GM21825 (cell line): ENCODE measurements at regions not wholly inside any gene's neighbourhood (a gene's known extent, or its start where the extent isn't known, plus 50 kb on each side); places are given as distances from the start of the nearest gene placed in this dataset.
"Not testable (repeated sequence)": the region's sequence is repeated elsewhere in the genome, so short reads cannot be mapped to it uniquely, and the experiment has no call there.

ENCODE experiments used
- ATAC-seq: cut with Tn5 transposase; IDR thresholded peaks from one replicate; pipeline ENCODE4 v1.9.1; 2021; ENCODE audit warnings: mild to moderate bottlenecking, moderate library complexity; ENCODE audit not compliant: unreplicated experiment

DNA sequence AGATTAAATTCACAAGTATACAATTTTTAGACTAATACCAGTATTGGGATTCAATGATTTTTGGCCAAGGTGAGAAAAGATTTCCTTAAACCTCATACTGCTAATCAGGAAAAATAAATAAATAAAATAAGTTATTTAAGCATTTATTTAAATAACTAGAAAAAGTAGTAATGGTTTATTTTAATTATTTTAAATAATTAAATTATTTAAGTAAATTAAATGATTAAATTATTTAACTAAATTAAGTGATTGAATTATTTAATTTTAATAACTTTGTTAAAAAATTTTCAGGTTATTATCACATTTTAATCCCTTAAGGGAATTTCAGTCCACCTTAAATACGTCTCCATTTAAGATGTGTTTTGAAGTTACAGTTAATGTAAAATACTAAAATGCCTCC, 1831.5 kb upstream of the MIR17HG start:
- no peak for ATAC-seq

DNA sequence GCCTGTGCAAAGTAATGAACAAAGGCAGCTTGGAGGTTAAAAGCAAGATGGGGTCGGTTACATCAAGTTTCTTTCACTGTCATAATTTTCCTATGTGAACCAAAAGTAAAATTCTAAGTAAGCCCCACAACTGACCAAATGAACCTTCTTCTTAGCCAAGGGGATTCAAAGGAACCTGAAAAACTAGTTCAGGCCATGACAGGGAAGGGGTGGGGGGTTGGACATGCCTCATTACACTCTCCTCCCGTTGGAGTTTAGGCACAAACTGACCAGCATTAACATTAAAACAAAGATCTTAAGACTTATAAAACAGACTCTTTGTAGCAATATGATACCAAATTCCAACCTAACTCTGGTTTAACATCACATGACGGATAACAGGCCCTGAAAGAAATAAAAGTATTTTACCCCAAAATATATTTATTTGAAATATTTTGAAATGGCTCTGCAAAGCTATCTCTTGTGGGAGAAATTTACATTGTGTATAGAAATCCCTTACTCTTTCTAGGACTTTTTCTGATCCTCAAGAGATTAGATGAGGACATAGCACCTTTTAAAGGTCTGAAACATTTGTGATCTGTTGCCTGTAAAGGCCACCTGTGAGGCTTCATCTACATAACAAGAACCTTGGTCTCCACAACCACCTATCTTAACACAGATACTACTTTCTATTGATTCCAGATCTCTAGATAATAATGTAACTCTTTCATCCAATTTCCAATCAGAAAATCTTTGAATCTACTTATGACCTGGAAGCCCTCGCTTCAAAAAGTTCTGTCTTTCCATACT, 1829.0 kb upstream of the MIR17HG start:
- ATAC-seq: no peak

DNA sequence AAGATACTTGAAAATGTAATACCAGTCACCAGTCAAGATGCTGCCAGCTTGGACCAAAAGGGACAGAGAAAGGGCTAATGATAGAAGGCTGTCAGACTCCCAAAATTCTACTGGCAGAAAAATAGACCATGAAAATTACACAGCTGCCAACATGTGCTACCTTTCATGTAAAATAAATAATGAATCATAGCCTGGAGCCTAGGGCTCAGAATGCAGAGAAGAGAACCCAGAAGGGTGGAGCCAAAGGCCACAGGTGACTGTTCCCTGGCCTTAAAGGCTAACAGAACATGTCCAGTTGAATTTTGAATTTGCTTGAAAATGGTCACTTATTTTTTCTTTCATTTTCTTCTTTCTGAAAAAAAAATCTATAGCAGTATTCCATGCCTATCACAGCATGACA, 1827.0 kb upstream of the MIR17HG start:
- ATAC-seq: no peak

DNA sequence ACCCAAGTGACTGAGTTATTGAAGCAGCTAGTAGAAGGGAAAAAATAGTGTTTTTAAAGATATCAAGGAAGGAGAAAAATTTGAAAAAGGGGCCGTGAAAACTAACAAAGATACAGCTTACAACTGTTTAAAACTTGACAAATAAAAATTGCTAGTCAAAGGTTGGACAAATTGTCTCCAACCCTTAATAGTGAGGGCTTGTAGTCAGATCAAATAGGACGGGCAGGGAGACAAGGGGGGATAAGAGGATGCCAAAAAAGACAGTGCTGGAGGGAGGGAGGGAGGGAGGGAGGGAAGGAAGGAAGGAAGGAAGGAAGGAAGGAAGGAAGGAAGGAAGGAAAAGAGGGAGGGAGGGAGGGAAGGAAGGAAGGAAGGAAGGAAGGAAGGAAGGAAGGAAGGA, 1825.8 kb upstream of the MIR17HG start:
- not testable (repeated sequence) for ATAC-seq

DNA sequence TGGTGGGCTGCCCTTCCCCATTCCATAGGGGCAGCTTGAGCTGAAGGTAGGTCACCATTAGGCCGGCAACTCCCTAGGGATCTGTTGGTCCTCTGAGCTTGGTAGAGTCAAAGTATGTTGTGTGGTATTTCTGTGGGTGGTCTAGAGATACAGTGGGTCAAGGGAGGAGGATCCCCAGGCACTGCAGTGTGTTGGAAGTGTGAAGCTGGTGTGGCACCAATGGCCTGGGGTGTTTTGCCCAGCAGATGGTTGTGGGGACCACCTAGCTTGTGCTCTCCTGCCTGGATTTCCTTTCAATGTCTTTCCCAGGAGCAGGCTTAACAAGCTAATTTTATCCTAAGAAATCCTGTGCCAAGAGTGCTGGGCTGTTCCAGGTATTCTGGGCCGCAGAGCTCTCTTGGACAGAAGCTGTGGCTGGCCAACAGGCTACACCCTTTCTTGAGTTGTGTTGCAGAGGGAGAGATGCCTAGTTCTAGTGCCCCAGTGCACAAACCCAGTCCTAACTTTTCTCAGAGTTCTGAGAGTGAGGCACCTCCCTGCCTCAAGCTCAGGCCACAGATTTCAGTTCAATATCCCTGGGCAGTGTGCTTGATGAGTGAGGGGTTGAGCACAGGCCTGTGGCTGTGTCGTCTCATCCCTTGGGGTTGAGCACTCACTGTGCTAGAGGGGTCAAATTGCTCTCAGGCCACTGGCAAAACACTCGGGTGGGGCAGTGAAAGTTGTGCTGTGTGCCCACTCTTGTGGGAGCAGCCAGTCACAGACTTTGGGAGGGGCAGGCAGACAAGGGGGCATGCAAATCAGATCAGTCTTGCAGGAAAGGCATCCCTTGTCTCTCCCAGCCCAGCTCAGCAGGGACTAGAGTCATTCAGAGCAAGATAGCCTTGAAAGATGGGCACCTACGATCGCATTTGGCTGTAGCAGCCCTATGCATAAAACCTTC, 1806.1 kb upstream of the MIR17HG start:
- no peak for ATAC-seq

DNA sequence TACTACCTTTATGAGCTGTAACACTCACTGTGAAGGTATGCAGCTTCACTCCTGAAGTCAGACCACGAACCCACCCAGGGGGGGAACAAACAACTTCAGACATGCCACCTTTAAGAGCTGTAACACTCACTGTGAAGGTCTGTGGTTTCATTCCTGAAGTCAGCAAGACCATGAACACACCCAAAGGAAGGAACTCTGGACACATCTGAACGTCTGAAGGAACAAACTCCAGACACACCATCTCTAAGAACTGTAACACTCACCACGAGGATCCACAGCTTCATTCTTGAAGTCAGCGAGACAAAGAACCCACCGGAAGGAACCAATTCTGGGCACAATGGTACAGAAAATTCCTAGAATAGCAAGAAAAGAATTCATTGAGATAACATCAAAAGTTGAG, 1796.5 kb upstream of the MIR17HG start:
- no peak for ATAC-seq

DNA sequence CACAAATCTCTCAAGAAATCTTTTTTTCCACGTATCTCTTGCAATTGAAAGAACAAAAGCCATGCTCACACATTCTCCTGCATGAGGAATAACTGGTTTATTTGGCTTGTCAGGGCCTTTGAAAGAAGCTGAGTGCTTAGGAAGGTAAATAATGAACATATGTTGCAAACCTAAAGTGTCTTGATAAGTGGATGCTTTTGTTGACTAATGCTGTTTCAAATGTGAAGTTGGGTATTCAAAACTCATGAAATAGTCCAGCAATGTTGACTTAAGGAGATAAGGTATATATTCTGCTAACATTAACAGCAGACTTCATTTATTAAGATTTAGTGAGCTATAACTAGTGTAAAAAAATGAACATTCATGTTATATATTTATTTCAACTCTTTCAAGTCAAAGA, 1792.7 kb upstream of the MIR17HG start:
- ATAC-seq: no peak

DNA sequence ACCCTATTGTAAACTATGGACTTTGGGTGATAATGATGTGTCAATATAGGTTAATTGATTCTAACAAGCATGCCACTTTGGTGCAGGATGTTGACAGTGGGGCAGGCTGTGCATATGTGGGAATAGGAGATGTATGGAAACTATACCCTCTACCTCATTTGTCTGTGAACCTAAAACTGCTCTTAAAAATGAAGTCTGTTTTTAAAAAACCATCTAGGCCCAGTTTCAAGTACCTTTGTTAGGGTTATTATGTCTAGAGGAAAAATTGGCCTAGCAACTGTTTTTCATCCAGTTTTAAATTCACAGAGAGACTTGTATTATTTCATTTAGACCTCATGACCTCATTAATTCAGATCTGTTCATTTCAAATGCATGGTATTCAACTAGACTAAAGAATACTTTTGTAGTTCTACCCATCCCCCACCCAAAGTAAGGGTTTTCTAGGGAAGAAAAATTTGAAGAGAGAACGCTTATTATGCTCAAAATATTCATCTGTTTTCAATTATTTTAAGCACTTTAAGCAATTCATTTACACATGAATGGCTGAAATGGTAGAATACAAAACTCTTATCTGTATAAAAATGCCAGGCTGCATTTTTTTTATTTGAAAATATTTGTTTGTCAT, 1781.9 kb upstream of the MIR17HG start:
- no peak for ATAC-seq

DNA sequence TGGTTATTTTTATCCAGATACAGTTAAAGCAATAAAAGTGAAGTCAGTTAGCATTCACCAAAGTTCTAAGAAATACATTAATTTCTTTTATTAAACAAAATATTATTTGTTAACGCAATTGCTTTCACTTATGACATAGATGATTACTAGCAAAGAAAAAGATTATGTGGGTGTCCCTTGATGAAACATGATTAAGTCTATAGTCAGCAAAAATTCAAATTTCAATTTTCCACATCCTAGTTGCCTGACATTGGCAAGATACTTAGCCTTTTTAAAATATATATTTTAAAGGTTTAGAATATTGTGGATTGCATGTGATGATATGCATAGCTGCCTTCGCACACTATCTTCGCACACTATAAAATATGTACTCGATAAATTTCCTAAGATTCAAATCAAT, 1780.5 kb upstream of the MIR17HG start:
- no peak for ATAC-seq

DNA sequence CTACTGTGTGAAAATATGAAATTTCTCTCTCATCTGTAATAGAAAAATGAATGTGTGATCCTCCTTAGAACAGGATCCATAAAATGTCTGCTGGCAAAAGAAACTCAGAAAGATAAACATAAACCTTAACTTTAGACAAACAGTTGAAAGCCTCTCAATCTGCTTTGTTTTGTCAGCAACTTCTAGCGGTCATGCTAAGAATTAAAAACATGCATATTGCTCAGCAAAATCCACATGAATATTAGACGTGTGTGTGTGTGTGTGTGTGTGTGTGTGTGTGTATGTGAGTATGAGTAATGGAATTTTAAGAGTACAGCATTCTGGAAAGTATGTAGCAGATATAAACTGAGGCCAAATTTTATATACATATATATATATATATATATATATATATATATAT, 1779.2 kb upstream of the MIR17HG start:
- ATAC-seq: no peak

DNA sequence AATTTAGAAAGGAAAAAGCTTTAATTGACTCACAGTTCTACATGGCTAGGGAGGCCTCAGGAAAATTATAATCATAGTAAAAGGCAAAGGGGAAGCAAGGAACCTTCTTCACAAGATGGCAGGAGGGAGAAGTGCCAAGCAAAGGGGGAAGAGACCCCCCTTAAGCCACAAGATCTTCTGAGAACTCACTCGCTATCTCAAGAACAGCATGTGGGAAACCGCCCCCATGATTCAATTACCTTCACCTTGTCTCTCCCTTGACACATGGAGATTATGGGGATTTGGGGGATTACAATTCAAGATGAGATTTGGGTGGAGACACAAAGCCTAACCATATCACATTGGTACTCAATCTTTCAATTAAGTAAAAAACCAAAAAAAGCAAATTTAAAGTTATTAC, 1778.7 kb upstream of the MIR17HG start:
- ATAC-seq: no peak

DNA sequence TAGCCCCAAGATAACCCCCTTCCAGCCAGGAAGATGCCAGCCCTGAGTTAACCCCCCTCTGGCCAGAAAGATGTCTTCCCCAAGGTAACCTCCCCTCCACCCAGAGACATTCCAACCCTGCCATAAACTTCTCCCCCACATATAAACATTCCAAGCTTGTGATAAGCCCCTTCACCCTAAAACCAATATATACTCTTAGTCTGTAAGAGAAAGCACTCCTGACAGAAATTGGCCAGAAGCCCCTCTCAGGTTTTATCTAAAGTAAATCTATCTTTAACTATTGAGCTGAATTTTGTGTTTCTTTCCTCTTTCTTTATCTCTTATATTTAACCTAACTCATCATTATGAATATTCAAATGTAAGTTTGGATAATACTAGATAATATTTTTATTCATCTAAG, 1775.8 kb upstream of the MIR17HG start:
- ATAC-seq: no peak

DNA sequence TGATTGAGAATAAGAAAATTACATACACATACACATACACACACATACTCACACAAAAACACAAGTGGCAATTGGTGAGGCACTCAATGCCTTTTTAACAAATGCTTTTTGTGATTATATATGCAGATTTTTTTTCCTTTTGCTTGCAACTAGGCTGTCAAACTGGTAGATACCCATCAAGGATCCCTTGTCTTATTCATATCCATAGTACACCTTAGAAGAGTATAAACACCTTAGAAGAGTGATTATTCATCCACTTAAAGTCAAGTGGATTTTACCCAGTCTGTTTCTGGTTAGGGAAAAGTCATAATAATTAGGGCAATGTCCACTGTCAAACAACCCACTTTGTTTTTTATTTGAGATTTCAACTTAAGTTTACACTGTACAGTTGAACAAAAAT, 1773.4 kb upstream of the MIR17HG start:
- no peak for ATAC-seq

DNA sequence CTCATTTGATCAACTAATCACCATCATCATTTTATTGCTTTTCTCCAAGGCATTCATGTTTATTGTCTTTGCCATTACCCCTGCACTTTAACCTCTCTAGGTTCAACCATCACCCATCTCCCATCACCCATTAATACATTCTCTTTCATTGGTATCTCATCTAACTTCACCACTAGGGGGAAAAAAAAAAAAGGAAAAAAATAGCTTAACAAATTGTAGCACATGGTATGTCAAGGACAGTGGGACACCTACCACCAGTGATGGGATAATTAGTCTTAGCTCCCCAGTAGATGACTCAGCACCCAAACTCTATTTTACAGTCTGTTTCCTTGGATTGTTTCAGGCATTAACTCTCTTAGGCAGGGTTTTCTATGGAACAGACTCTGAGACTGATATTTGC, 1770.2 kb upstream of the MIR17HG start:
- no peak for ATAC-seq

DNA sequence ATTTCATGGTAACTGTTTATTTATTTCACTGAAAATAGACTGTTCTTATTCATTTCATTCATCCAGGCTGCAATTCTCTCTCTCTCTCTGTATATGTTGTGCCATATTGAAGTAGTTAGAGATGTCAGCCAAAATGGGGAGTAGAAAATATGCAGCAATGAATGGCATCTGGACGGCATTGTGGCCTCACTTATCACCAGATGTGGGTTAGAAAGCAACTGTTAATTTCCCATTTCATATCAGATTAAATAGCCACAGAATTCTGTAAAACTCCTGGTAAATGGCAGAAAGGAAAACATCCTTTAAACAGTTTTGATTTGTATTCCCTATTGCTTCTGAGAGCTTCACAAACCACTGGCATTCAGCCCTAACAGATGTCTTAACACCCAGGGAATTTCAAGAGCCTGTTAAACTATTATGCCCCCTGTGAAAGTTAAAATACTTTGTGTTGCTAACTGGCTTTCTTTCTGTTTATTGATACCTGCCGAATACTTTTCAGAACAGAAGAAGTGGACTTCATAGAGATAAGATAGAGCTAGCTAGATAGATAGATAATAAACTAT, 1763.3 kb upstream of the MIR17HG start:
- no peak for ATAC-seq

DNA sequence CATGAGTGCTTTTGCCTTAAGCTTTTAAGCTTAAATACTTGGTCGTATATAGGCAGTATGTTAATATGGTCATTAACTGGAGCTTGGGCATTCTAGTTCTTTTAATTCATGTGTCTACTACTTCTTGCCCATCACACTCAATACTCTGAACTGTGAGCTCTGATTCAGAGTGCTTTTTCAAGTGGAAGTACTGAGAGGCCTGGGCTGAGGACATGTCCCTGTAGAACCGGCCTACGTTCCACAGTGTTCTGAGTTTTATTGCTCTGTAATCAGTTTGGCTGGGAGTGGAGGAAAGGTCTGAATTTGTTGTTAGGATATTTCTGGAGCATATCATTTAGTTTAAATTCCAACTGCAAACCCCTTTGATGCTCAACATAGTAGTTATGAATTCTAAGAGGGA, 1744.8 kb upstream of the MIR17HG start:
- ATAC-seq: no peak

DNA sequence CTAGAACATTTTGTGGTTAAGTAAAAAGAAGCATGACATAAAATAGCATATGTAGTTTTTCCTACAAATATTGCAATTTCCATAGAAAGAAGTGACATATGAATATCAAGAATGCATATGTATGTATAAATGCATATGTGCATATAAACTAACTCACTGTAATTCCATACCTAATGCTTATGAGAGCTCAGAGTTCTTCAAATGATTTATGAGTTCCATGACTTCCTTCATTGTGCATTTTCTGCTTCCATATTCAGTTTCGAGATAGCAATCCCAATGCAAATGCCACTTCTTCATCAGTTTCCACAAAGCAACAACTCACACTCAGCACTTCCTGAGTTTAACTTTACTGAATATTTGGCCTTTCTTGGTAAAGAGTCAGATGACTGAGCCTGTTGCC, 1744.3 kb upstream of the MIR17HG start:
- ATAC-seq: no peak

DNA sequence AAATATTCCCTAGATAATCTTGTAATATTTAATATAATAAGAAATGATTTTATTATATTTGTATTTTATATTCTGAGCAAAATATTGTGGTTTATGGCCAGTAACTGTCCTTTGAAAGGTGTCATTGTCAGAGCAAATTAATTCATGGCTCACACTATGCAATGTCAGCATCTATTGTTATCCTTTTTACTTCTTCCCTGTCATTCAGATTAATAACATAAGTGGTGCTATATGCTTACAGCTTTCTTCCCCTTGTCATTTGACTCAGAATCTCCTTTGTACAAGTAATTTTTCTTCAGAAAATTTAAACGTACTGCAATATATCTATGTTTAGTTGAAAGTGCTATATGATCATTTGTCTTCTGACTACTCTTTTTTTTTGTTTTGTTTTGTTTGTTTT, 1738.2 kb upstream of the MIR17HG start:
- no peak for ATAC-seq

DNA sequence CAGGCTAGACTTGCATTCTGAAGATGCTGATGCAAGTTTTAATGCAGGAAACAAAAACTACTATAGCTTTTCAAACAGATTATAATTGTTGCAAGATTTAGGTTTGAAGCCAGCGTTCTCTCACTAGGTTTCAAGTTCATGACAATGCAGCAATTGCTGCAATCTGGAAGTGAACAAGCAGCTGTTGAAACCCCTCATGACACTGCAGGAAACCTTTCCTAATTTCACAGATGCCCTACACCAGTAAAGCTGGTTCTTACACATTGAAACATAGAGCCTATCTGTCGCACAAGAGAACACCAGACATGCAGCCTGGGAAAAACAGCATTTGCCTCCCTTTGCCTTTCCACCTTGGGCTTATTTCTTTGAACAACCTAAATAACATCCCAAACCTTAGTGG, 1737.2 kb upstream of the MIR17HG start:
- ATAC-seq: no peak

DNA sequence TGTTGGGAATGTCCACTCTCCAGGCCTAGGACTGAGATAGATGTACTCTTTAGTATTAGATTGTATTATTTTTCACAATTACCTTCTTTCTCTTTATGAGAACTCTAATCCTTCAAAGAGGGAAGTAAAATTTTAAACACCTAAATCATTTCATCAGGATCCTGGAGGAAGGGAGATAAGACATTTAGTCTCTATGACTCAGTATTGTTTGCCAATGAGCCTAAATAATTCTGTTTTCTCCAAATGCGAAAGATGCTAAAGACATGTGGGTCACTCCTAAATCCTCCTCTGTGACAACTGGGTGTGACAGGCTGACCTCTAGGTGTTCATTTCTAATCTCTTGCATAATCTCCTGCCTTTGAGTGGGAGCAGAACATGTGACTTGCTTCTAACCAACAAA, 1736.6 kb upstream of the MIR17HG start:
- no peak for ATAC-seq

DNA sequence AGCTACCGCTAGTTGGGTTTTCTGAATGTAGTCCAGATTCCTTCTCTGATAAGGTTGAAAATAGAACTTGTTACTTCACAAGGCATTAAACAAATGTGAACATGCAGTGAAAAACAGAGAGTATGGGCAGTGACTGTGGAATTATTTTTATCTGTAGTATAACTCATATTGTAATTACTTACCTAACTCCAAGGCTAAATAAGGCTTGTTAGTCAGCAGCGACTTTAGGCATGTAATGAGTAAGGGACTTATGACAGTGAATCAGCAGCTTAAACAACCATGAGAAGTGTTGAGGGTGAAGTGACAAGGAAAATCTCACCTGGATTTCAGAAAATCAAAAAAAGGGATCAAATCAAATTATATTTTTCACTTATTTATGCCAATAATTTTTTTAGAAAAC, 1719.5 kb upstream of the MIR17HG start:
- no peak for ATAC-seq
